Stimulated activated effector memory CD8-positive, alpha-beta T cell treated with anti-CD3 and anti-CD28 coated beads, Interleukin-12 subunit alpha, Interleukin-12 subunit beta, amount 100 ng/mL, for 72 hours (primary cell): ENCODE measurements at regions not wholly inside any gene's neighbourhood (a gene's known extent, or its start where the extent isn't known, plus 50 kb on each side); places are given as distances from the start of the nearest gene placed in this dataset.
A peak's percentile ranks its signal among the peaks of the same experiment; 100 is the strongest.
"Not testable (repeated sequence)": the region's sequence is repeated elsewhere in the genome, so short reads cannot be mapped to it uniquely, and the experiment has no call there.

Source experiments
- ATAC-seq: fragments of 150-1000 bp; cut with Tn5 transposase; 2 replicates; pipeline ENCODE4 v1.10.0; 2021
- DNase-seq, 2 donors: peaks; one replicate each; pipeline ENCODE4 v3.0.0; 2021 to 2022; ENCODE audit warnings: low spot score in 2 of 2
- H3K27ac Mint-ChIP-seq: one replicate; pipeline ENCODE4 v1.8.0; 2022; ENCODE audit warnings: mild to moderate bottlenecking, mixed read lengths
- H3K36me3 Mint-ChIP-seq: one replicate; pipeline ENCODE4 v1.8.0; 2022; ENCODE audit warnings: mild to moderate bottlenecking, mixed read lengths
- H3K4me1 Mint-ChIP-seq: one replicate; pipeline ENCODE4 v1.8.0; 2022; ENCODE audit warnings: mixed read lengths
- H3K4me3 Mint-ChIP-seq: one replicate; pipeline ENCODE4 v1.8.0; 2022; ENCODE audit warnings: mild to moderate bottlenecking, mixed read lengths
- H3K9me3 Mint-ChIP-seq: one replicate; pipeline ENCODE4 v1.8.0; 2022; ENCODE audit warnings: mixed read lengths

GRCh38 chr6:86380571-86381125, 556.7 kb upstream of the HTR1E start:
- peaks cover 8% of the 10 kb centered on the region for H3K9me3 Mint-ChIP-seq
- DNase-seq (no peak), ATAC-seq (no peak)
- H3K4me3 Mint-ChIP-seq = no peak overlapping the region
- H3K4me1 Mint-ChIP-seq = no peaks in the 10 kb centered on the region
- no peak overlapping the region for H3K27ac Mint-ChIP-seq
- H3K36me3 Mint-ChIP-seq = no peaks in the 10 kb centered on the region

DNA sequence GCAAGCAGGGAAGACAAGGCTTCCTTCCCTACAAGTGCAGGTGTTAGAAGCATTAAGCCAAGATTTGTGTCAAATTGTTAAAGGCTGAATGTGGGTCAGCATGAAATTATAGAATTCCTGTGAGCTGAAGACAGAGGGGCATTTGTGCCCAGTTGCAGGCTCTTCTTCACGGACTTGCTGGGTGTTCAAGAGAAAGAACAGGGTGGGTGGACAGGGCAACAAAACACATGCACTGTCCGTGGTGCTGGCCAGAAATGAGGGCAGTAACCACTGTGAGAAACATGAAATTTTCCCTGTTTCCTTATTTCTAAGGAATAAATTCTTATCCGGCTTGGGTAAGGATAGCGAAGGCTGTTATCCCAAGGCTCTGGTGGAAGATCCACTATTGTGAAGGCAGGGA, 579.5 kb upstream of the HTR1E start:
- no peak for ATAC-seq
- H3K9me3 Mint-ChIP-seq = peaks cover 10% of the 10 kb centered on the region
- DNase-seq = no peak
- H3K4me3 Mint-ChIP-seq = no peak overlapping the region
- no peaks in the 10 kb centered on the region for H3K36me3 Mint-ChIP-seq
- no peak overlapping the region for H3K27ac Mint-ChIP-seq
- H3K4me1 Mint-ChIP-seq = no peaks in the 10 kb centered on the region

GRCh38 chr6:86355271-86355670, 582.1 kb upstream of the HTR1E start:
- ATAC-seq = no peak
- Mint-ChIP-seq H3K27ac (no peak overlapping the region), H3K4me1 (no peaks in the 10 kb centered on the region), H3K9me3 (peaks cover 12% of the 10 kb centered on the region), H3K4me3 (no peak overlapping the region), H3K36me3 (no peaks in the 10 kb centered on the region)
- DNase-seq = no peak

GRCh38 chr6:86331919-86332318, 605.4 kb upstream of the HTR1E start:
- H3K9me3 Mint-ChIP-seq = peaks cover 3% of the 10 kb centered on the region
- no peak overlapping the region for H3K27ac Mint-ChIP-seq
- no peaks in the 10 kb centered on the region for H3K36me3 Mint-ChIP-seq
- H3K4me1 Mint-ChIP-seq = no peaks in the 10 kb centered on the region
- no peak overlapping the region for H3K4me3 Mint-ChIP-seq
- ATAC-seq (no peak), DNase-seq (no peak)

DNA sequence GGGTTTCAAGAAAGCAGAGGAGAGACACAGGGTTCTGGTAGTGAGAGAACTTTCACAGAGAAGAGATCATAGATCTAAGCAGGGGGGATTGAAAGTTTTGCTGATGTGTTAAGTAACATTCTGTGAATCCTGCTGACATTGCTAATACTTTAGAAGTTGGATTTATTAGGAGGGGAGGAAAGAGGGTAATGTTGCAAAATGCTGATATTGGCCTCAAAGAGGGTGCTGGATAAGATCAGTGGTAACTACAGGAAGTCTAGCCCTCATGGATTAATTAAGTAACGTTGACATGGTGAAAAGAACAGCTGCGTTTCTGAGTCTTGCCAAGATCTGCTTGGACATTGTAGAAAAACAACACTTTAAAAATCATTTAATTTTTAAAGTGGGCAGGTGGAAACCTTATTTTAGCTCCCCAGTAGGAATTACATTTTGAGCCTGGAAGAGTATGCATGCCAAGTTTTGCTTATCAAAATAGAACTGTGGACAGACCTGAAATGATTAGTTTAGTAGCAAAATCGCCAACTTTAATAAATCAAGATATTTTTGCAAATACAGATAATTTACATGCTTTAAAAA, 606.0 kb upstream of the HTR1E start:
- Mint-ChIP-seq H3K4me1 (no peaks in the 10 kb centered on the region), H3K36me3 (no peaks in the 10 kb centered on the region), H3K27ac (no peak overlapping the region), H3K4me3 (no peak overlapping the region), H3K9me3 (peaks cover 3% of the 10 kb centered on the region)
- no peak for DNase-seq
- no peak for ATAC-seq

DNA sequence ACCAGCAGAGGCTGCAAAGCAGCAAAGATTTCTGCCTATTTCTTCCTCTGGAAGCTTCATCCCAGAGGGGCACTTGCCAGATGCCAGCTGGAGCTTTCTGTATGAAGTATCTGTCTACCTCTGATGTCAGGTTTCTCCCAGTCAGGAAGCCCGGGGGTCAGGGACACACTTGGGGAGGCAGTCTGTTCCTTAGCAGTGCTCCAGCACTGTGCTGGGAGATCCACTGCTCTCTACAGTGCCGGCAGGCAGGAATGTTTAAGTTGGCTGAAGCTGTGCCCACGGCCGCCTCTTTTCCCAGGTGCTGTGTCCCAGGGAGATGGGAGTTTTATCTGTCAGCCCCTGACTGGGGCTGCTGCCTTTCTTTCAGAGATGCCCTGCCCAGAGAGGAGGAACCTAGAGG, 631.1 kb upstream of the HTR1E start:
- no peak overlapping the region for H3K27ac Mint-ChIP-seq
- peaks cover 14% of the 10 kb centered on the region for H3K9me3 Mint-ChIP-seq
- H3K36me3 Mint-ChIP-seq = no peaks in the 10 kb centered on the region
- DNase-seq (no peak), ATAC-seq (no peak)
- no peaks in the 10 kb centered on the region for H3K4me1 Mint-ChIP-seq
- H3K4me3 Mint-ChIP-seq = no peak overlapping the region

- Mint-ChIP-seq H3K4me3 (no peak overlapping the region), H3K36me3 (no peaks in the 10 kb centered on the region), H3K27ac (no peak overlapping the region), H3K9me3 (peaks cover 13% of the 10 kb centered on the region), H3K4me1 (no peaks in the 10 kb centered on the region)
- no peak for DNase-seq
- no peak for ATAC-seq
These were observed 643.2 kb upstream of the SYNCRIP start for GRCh38 chr6:86285876-86286275.

DNA sequence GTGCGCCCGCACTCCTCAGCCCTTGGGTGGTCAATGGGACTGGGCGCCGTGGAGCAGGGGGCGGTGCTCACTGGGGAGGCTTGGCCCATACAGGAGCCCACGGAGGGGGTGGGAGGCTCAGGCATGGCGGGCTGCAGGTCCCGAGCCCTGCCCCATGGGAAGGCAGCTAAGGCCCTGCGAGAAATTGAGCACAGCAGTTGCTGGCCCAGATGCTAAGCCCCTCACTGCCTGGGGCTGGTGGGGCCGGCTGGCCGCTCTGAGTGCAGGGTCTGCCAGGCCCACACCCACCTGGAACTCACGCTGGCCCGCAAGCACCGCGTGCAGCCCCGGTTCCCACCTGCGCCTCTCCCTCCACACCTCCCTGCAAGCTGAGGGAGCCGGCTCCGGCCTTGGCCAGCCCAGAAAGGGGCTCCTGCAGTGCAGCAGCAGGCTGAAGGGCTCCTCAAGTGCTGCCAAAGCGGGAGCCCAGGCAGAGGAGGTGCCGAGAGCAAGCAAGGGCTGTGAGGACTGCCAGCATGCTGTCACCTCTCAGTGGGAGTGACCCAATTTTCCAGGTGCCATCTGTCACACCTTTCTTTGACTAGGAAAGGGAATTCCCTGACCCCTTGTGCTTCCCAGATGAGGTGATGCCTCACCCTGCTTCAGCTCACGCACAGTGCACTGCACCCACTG, 642.3 kb upstream of the SYNCRIP start:
- not testable (repeated sequence) for ATAC-seq, H3K27ac Mint-ChIP-seq, H3K36me3 Mint-ChIP-seq, H3K4me3 Mint-ChIP-seq, DNase-seq, H3K4me1 Mint-ChIP-seq
- peaks cover 15% of the 10 kb centered on the region for H3K9me3 Mint-ChIP-seq

DNA sequence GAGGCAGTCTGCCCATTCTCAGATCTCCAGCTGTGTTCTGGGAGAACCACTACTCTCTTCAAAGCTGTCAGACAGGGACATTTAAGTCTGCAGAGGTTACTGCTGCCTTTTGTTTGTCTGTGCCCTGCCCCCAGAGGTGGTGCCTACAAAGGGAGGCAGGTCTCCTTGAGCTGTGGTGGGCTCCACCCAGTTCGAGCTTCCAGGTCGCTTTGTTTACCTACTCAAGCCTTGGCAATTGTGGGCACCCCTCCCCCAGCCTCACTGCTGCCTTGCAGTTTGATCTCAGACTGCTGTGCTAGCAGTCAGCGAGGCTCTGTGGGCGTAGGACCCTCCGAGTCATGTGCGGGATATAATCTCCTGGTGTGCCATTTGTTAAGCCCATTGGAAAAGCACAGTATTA, 640.9 kb upstream of the SYNCRIP start:
- not testable (repeated sequence) for DNase-seq, H3K27ac Mint-ChIP-seq, H3K4me1 Mint-ChIP-seq, H3K4me3 Mint-ChIP-seq, ATAC-seq, H3K36me3 Mint-ChIP-seq
- peaks cover 15% of the 10 kb centered on the region for H3K9me3 Mint-ChIP-seq

GRCh38 chr6:86276056-86276455, 633.4 kb upstream of the SYNCRIP start:
- ATAC-seq (peak; percentile 21), DNase-seq (no peak)
- Mint-ChIP-seq H3K36me3 (no peaks in the 10 kb centered on the region), H3K9me3 (peaks cover 7% of the 10 kb centered on the region), H3K4me1 (no peaks in the 10 kb centered on the region), H3K27ac (no peak overlapping the region), H3K4me3 (no peak overlapping the region)

DNA sequence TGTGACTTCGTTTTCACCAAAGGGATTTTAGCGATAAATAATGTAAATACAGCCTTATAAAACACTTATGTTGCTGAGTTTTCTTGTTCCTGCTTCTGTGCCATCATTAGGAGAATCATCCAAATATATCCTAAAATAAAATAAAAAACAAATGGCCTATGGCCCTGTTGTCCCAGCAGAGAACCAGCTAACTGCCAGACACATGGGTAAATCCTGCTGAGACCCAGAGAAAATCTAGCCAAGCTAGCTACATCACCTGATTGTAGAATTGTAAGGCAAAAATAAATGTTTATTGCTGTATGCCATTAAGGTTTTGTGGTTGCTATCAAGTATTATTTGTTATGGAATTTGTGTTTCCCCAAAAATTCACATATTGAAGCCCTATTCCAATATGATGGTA, 631.2 kb upstream of the SYNCRIP start:
- DNase-seq (no peak), ATAC-seq (no peak)
- no peaks in the 10 kb centered on the region for H3K4me1 Mint-ChIP-seq
- H3K36me3 Mint-ChIP-seq = no peaks in the 10 kb centered on the region
- peaks cover 7% of the 10 kb centered on the region for H3K9me3 Mint-ChIP-seq
- no peak overlapping the region for H3K27ac Mint-ChIP-seq
- no peak overlapping the region for H3K4me3 Mint-ChIP-seq

- H3K36me3 Mint-ChIP-seq = no peaks in the 10 kb centered on the region
- no peak overlapping the region for H3K27ac Mint-ChIP-seq
- H3K4me1 Mint-ChIP-seq = no peaks in the 10 kb centered on the region
- peaks cover 1% of the 10 kb centered on the region for H3K9me3 Mint-ChIP-seq
- no peak for DNase-seq
- ATAC-seq = no peak
- H3K4me3 Mint-ChIP-seq = no peak overlapping the region
These were observed 614.0 kb upstream of the SYNCRIP start for GRCh38 chr6:86256615-86257187.

GRCh38 chr6:86255973-86256372, 613.3 kb upstream of the SYNCRIP start:
- H3K36me3 Mint-ChIP-seq = no peaks in the 10 kb centered on the region
- H3K4me1 Mint-ChIP-seq = no peaks in the 10 kb centered on the region
- H3K27ac Mint-ChIP-seq = no peak overlapping the region
- DNase-seq (no peak), ATAC-seq (no peak)
- peaks cover 3% of the 10 kb centered on the region for H3K9me3 Mint-ChIP-seq
- no peak overlapping the region for H3K4me3 Mint-ChIP-seq

- H3K36me3 Mint-ChIP-seq = no peaks in the 10 kb centered on the region
- no peak overlapping the region for H3K27ac Mint-ChIP-seq
- no peak for DNase-seq
- peaks cover 12% of the 10 kb centered on the region for H3K9me3 Mint-ChIP-seq
- no peak for ATAC-seq
- H3K4me3 Mint-ChIP-seq = no peak overlapping the region
- no peaks in the 10 kb centered on the region for H3K4me1 Mint-ChIP-seq
These were observed 608.4 kb upstream of the SYNCRIP start for GRCh38 chr6:86251106-86251505.

DNA sequence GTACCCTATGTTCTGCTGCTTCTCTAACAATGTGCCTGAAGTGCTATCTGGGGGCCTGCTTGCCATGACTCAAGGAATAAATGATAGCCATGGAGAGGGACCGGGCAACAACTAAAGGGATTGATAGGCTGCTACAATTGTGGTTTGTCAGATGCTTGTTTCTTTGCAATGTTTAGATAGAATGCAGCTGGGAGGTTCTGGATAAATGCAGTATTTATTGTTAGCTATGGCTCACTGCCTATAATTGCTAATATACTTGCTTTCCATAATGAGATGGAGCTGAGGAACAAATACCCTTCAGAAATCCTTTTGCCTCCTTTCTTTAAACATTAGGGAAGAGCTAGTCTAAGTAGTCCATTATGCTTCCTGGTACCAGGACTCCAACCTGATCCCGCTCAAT, 575.2 kb upstream of the SYNCRIP start:
- ATAC-seq (no peak), DNase-seq (no peak)
- Mint-ChIP-seq H3K27ac (no peak overlapping the region), H3K36me3 (no peaks in the 10 kb centered on the region), H3K4me3 (no peak overlapping the region), H3K4me1 (no peaks in the 10 kb centered on the region), H3K9me3 (peaks cover 7% of the 10 kb centered on the region)

DNA sequence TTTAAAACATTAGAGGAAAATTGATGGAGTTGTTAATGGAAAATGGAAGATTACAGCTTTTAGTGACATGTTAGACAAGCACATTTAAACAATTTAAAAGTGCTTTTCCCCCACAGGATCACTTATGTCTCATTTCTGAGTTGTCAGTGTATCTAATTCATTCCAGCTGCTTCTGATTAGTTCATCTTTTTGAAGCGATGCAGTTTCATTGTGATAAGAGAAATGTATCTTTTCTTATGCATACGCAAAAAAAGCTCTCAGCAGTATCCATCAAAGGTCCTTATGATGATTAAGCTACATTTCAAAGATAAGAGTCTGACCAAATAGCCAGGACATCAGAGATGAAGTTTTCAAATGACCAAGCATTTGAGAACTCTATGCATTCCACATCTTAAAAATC, 572.6 kb upstream of the SYNCRIP start:
- Mint-ChIP-seq H3K9me3 (peaks cover 4% of the 10 kb centered on the region), H3K27ac (no peak overlapping the region), H3K36me3 (no peaks in the 10 kb centered on the region), H3K4me3 (no peak overlapping the region), H3K4me1 (no peaks in the 10 kb centered on the region)
- DNase-seq (no peak), ATAC-seq (no peak)
